GM12873 (cell line): ENCODE measurements at regions not wholly inside any gene's neighbourhood (a gene's known extent, or its start where the extent isn't known, plus 50 kb on each side); places are given as distances from the start of the nearest gene placed in this dataset.
A peak's percentile ranks its signal among the peaks of the same experiment; 100 is the strongest.

ENCODE experiments used
- CTCF ChIP-seq: IDR thresholded peaks from 2 replicates; pipeline ENCODE4 v1.5.1; 2012; ENCODE audit warnings: low read depth, mild to moderate bottlenecking, moderate library complexity, low read length, control low read depth; ENCODE audit not compliant: insufficient read depth; ENCODE audit errors: missing control alignments

- TF ChIP-seq CTCF, result no peak
Observed at GRCh38 chr6:56364827-56365339, 117.5 kb upstream of the COL21A1 start.

- TF ChIP-seq CTCF, result no peak
Observed at GRCh38 chr6:56364431-56364826, 117.0 kb upstream of the COL21A1 start.

GRCh38 chr6:56363796-56364430 is 116.5 kb upstream of the COL21A1 start:
- no peak for TF ChIP-seq CTCF

GRCh38 chr6:56361812-56362211 is 114.4 kb upstream of the COL21A1 start:
- no peak for TF ChIP-seq CTCF

GRCh38 chr6:56359201-56359899 is 112.0 kb upstream of the COL21A1 start:
- peak; percentile 74 for TF ChIP-seq CTCF

GRCh38 chr6:56357616-56358373 is 110.4 kb upstream of the COL21A1 start:
- no peak for TF ChIP-seq CTCF

GRCh38 chr6:56356426-56356825 is 109.0 kb upstream of the COL21A1 start:
- TF ChIP-seq CTCF, result no peak
